Suprapubic skin (tissue), 4 donors: ENCODE measurements at regions not wholly inside any gene's neighbourhood (a gene's known extent, or its start where the extent isn't known, plus 50 kb on each side); places are given as distances from the start of the nearest gene placed in this dataset.

Experiments used
- CTCF ChIP-seq, 2 donors: fragments of 200-600 bp in 1 of 2; fragments of 450-650 bp in 1 of 2; sonication (generic) in 1 of 2; IDR thresholded peaks; one replicate each; pipeline ENCODE4 v1.5.1; 2016 to 2019; ENCODE audit warnings: antibody characterized with exemption in 2 of 2, mild to moderate bottlenecking in 1 of 2, moderate library complexity in 1 of 2
- EP300 ChIP-seq: sonication (generic); formaldehyde crosslinking; IDR thresholded peaks from one replicate; pipeline ENCODE4 v1.6.1; 2017; ENCODE audit warnings: antibody characterized with exemption
- POLR2A ChIP-seq, 2 donors: fragments of 450-650 bp; IDR thresholded peaks; one replicate each; pipeline ENCODE4 v1.6.1; 2017; ENCODE audit warnings: antibody characterized with exemption in 2 of 2, mild to moderate bottlenecking in 2 of 2, moderate library complexity in 2 of 2
- POLR2AphosphoS5 ChIP-seq, 3 donors: sonication (generic); formaldehyde crosslinking; IDR thresholded peaks; one replicate each; pipeline ENCODE4 v1.6.1; 2017; ENCODE audit warnings: antibody characterized with exemption in 3 of 3

GRCh38 chr9:86816868-86817267 lies 130.4 kb downstream of the GAS1 start:
- no peak for TF ChIP-seq POLR2A (IDR thresholded peaks at IDR 0.05)
- TF ChIP-seq CTCF (IDR thresholded peaks at IDR 0.05) = no peak
- no peak for TF ChIP-seq EP300
- no peak for TF ChIP-seq POLR2AphosphoS5 (IDR thresholded peaks at IDR 0.05)
